RPMI7951 (cell line): ENCODE measurements at regions not wholly inside any gene's neighbourhood (a gene's known extent, or its start where the extent isn't known, plus 50 kb on each side); places are given as distances from the start of the nearest gene placed in this dataset.
"Not testable (repeated sequence)": the region's sequence is repeated elsewhere in the genome, so short reads cannot be mapped to it uniquely, and the experiment has no call there.

ENCODE experiments used
- DNase-seq: peaks from one replicate; pipeline ENCODE4 v3.0.0-alpha.2; 2012; ENCODE audit warnings: low read depth

- not testable (repeated sequence) for DNase-seq
These were observed 136.6 kb upstream of the PROKR2 start for GRCh38 chr20:5453316-5453715.

DNA sequence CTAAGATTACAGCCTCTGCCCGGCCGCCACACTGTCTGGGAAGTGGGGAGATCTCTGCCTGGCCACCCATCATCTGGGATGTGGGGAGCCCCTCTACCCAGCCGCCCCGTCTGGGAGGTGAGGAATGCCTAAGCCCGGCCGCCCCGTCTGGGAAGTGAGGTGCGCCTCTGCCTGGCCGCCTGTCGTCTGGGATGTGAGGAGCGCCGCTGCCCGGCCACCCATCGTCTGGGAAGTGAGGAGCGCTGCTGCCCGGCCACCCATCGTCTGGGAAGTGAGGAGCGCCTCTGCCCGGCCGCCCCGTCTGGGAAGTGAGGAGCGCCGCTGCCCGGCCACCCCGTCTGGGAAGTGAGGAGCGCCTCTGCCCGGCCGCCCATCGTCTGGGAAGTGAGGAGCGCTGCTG, 135.9 kb upstream of the PROKR2 start:
- not testable (repeated sequence) for DNase-seq

DNA sequence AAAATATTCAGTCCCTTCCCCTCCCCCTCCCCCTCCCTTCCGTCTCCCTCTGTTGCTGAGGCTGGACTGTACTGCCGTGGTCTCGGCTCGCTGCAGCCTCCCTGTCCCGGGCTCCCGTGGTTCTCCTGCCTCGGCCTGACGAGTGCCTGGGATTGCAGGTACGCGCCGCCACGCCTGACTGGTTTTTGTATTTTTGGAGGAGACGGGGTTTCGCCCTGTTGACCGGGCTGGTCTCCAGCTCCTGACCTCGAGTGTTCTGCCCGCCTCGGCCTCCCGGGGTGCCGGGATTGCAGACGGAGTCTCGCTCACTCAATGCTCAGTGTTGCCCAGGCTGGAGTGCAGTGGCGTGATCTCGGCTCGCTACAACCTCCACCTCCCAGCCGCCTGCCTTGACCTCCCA, 135.5 kb upstream of the PROKR2 start:
- not testable (repeated sequence) for DNase-seq

- no peak for DNase-seq
These were observed 135.0 kb upstream of the PROKR2 start for GRCh38 chr20:5451643-5452210.

DNA sequence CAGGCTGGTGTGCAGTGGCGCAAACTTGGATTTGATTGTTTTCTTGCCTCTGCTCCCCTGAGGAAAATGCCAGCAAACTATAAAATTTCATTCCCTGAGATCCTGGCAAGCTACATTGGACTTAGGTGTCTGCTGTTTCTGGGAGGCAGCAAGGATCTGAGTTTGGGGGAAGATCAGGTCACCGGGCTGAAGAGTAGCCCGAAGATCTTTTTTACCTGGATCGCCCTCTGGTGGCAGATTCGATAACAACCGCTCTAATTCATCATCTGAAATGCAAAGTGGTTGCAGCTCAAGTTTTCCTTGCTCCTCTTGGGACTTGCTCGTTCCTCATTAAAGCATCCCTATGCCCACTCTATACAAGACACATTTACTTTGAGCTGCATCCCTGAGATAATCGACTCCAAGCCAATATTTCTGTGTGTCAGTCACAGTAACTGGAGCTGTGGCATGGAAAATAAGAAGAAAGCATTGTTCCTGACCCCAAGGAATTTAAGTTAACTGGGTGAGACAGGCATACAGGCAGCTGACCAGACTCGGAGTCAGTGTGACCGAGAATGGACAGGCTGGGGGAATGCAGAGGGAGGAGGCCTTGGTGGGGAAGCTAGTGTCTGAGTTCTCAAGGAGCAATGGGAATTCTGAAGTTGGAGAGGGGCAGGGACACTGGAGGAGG, 131.8 kb upstream of the PROKR2 start:
- peak; percentile 51 for DNase-seq

GRCh38 chr20:5447188-5447587, 130.4 kb upstream of the PROKR2 start:
- DNase-seq = no peak

GRCh38 chr20:5445611-5446010, 128.9 kb upstream of the PROKR2 start:
- DNase-seq = no peak

DNA sequence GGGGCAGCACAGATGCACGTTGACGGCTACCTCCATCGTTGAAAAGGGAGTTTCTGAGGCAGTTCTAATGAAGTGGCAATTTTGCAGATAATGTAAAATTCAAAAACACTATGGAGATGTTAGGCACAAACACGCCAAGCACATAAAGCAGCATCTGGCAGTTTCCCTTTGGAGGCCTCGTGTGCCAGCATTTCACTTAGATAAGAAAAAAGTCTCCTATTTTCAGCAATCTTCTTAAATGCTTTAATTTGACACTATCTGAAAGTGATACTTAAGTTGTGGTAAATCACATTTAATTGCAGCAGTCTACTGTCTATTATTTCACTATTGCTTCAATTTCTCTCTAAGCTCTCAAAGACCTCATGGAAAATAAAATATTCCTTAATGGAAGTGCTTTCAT, 125.3 kb upstream of the PROKR2 start:
- DNase-seq = no peak

- no peak for DNase-seq
These were observed 117.4 kb upstream of the PROKR2 start for GRCh38 chr20:5434116-5434515.

GRCh38 chr20:5433352-5433751, 116.6 kb upstream of the PROKR2 start:
- peak; percentile 45 for DNase-seq

DNA sequence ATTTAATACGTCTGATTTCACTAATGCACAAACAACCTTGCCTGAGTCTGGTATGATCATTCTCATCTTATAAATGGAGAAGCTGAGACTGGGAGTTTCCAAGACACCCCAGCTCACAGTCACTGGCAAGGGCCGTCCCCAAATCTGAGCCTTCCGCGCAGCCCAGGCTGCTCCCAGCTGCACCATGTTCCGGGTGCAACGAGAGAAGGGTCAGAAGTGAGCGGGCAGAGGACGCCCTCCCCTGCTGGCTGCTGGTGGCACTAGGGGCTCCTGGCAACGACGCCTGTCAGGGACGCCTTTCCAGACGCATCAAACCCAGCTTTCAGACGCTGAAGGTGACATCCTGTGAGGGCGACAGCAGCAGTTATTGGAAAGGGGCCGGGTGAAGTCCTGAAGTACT, 115.3 kb upstream of the PROKR2 start:
- DNase-seq = no peak

DNA sequence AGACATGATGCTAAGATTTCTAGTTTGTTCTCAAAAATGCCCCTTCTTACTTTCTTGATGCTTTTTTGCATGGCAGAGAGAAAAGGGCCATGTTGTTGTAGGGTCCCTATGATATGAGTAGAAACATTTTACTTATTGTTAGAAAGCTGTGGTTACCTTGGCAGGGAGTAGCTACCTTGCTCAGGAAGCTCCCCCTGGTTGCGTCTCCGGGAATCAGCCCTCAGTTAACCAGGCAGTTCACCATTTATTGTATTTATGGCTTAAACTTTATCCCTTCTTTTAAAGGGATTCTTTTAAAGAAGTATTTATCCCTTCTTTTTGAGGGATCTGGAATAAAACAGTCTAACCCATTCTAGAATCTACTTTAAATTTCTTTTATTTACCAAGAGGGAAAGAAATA, 113.9 kb upstream of the PROKR2 start:
- DNase-seq = no peak

- no peak for DNase-seq
These were observed 109.3 kb upstream of the PROKR2 start for GRCh38 chr20:5426026-5426425.

DNA sequence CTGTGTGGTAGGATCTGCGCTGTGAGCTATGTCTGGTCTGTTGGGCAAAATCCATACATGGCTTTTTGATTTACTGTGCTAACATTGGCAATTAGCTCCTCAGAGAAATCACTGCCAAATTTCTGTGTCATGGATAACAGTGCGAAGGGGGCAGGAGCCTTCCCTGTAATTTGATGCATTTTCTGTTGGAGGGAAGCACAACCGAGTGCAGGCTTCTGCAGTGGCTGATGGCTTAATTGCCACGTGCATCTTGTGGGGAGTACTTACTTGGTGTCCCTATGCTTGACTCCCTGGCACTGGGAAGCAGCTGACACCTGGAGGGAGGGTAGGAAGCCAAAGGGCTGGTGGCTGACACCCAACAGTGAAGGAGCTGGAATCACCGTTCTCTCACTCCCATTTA, 99.3 kb upstream of the PROKR2 start:
- no peak for DNase-seq

- no peak for DNase-seq
These were observed 96.6 kb upstream of the PROKR2 start for GRCh38 chr20:5413394-5413793.

GRCh38 chr20:5410470-5410869, 93.7 kb upstream of the PROKR2 start:
- no peak for DNase-seq

GRCh38 chr20:5402903-5403531, 86.3 kb upstream of the PROKR2 start:
- peak; percentile 34 for DNase-seq

GRCh38 chr20:5401277-5401875, 84.6 kb upstream of the PROKR2 start:
- no peak for DNase-seq

DNA sequence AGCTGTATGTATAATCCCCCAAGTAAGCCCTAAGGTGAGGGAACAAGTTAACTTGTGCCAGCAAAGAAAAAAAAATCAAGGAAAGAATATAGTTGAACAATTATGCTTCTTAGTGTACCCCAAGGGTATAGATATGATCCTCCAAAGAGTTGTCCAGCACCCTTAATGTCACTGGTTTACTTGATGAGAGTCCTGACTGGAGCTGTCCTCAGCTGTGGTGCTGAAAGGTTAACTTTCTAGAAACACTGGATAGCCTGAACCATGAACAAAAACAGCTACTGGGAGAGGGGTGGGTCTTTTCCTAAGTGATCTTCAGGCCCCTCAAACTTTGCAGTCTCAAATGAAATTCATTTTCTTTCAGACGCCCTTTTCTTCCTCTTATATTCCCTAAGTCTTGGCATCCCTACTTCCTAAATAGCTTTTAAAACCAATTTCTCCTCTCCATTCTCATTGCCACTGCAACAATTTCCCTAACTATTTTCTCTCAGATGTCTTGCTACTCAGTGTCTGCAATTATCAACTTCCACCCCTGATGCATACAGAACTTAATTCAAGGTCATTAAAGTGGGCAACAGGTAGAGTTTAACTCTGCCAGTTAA, 83.5 kb upstream of the PROKR2 start:
- DNase-seq = peak; percentile 50

GRCh38 chr20:5397393-5397792, 80.6 kb upstream of the PROKR2 start:
- peak; percentile 32 for DNase-seq

DNA sequence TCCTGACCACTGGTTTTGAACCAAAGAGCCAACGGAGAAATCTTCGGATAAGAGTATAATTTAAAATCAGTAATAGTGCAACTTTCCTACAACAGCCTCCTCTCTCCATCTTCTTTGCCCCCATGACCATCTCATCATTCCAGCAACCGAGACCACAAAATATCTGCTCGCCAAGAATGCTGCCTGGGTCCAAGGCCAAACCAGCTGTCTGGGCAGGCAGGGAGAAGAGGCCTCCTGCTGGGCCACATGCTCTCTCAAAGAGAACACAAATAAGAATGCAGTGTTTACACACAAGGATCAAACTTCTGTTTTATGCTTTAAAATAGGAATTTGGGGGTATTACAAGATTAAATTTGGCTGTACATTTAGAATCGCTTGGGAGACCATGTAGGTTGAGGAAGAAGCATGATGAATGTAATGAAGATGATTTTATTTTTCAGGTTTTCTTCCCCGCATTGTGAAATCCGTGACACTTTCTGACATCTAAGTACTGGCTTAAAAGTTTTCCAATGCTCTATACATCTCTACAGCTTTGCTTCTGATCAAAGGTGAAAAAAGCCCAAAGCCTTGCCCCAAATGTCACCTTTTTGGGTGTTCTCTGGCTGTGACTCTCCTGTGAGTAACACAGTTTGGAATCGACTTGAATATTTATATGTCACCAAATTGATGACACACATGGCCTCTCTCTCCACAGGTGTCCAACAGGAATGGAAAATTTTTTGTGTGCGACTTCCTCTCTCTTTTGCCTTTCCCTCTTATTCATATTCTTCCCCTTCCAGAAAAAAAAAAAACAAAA, 79.4 kb upstream of the PROKR2 start:
- DNase-seq = no peak
